ENCODE measurements at regions not wholly inside any gene's neighbourhood (a gene's known extent, or its start where the extent isn't known, plus 50 kb on each side); places are given as distances from the start of the nearest gene placed in this dataset.
"Not testable (repeated sequence)": the region's sequence is repeated elsewhere in the genome, so short reads cannot be mapped to it uniquely, and the experiment has no call there.

DNA sequence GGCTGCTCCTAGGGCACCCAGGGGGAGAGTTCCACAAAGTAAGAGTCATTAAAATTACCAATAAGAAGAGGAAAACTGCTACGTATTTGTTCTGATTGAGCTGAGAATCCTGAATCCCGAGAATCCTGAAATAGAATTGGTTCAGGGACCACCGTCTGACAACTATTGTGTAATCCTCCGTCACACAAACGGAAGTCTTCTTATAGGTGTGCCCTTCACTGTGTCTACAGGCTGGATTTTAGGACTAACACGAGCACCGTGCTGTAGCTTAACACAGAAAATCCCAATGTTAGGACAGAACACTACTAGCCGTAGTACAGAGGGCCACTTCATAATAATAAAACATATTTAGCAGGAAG is 50.6 kb upstream of the RNF182 start:
- no peak for DNase-seq
- intact Hi-C loops (cut with DNase I) = loop anchor here in 1 of 2 donors (10.0 kb wide), 1 partner anchor 79 kb away; no protein-coding TSS in a partner anchor
- ATAC-seq = no peak

DNA sequence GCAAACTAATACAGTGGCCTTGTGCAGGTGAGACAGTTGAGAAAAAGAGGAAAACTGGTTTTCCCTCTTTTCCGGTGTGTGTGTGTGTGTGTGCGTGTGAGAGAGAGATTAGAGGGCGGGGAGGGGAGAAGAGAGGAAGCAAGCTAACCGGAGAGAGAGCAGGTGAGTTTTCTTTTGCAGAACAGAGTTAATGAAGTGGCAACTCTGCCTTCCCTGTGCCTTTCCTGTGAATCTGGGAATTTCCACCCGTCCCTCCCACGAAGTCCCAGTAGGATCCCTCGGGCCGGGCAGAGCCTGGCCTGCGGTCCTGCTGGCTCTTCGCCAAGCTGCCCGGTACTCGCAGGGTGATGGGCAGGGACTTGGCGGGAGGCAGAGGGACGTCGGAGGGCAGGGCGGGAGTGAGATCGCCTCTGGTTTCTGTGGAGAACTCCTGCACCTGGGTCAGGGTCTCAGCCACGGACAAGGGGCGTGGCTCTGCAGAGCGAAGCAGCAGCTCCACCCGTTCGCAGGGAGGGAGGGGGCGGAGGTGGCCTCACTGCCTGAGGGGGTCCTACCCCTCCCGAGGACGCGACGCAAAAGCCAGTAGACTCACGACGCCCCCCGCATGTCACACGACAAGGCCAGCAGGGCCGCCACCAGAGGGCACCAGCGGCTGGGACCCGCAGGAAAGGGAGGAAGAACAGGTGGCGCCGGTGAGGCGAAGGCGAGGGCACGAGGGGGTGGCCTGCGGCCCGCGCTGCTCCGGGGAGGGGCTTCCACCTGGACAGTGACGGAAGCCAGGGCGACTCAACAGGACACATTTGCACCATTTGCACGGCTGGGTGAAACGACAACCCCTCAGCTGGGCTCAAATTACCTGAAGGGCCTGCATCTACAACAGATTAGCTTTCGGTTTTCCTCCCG is 51.2 kb upstream of the RNF182 start:
- intact Hi-C loops (cut with DNase I) = loop anchor here in 1 of 2 donors (10.0 kb wide), 1 partner anchor 79 kb away; no protein-coding TSS in a partner anchor
- DNase-seq = peak; percentile 58

GRCh38 chr6:13872681-13873080 is 52.1 kb upstream of the RNF182 start:
- ATAC-seq = peak in 1 of 2 donors; percentile 55
- no peak for DNase-seq
- intact Hi-C loops (cut with DNase I) = loop anchor here in 1 of 2 donors (10.0 kb wide), 1 partner anchor 78 kb away; no protein-coding TSS in a partner anchor

More for the DNA sequence above, 51.2 kb upstream of the RNF182 start:
- peak; percentile 67 to 82 for ATAC-seq

- intact Hi-C loops (cut with DNase I) = loop anchor here in 1 of 2 donors (10.0 kb wide), 1 partner anchor 77 kb away; no protein-coding TSS in a partner anchor
Measured at GRCh38 chr6:13872006-13872405, 52.7 kb upstream of the RNF182 start.

GRCh38 chr6:13870214-13870830 is 54.4 kb upstream of the RNF182 start:
- intact Hi-C loops (cut with DNase I) = loop anchor here in 1 of 2 donors (10.0 kb wide), 1 partner anchor 76 kb away; no protein-coding TSS in a partner anchor
- ATAC-seq = peak in 1 of 2 donors; percentile 63

More at GRCh38 chr6:13872006-13872405, 52.7 kb upstream of the RNF182 start:
- not testable (repeated sequence) for ATAC-seq, DNase-seq

DNA sequence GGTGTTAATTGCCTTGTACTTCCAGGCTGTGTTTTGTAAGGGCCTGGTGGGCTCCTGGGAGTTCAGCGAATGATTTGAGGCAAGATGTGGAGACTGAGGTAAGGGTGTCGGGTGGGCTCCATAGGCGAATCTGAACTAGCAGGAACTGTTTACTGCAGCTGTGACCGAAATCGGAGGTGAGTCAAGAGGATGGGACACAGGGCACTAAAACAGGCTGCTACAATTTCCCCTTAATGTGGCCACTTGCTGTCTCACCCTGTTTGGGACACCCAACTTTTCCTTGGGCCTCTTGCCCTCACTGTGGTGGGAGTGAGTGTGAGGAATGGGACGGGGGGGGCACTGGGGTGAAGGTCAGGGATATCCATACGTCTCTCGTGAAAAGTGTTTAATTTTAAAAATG is 53.9 kb upstream of the MCUR1 start:
- intact Hi-C loops (cut with DNase I) = no loop called here
- DNase-seq = no peak
- ATAC-seq = no peak

More at GRCh38 chr6:13870214-13870830, 54.4 kb upstream of the RNF182 start:
- no peak for DNase-seq

GRCh38 chr6:13866301-13866700 is 51.9 kb upstream of the MCUR1 start:
- ATAC-seq (no peak), DNase-seq (no peak)
- intact Hi-C loops (cut with DNase I) = no loop called here

DNA sequence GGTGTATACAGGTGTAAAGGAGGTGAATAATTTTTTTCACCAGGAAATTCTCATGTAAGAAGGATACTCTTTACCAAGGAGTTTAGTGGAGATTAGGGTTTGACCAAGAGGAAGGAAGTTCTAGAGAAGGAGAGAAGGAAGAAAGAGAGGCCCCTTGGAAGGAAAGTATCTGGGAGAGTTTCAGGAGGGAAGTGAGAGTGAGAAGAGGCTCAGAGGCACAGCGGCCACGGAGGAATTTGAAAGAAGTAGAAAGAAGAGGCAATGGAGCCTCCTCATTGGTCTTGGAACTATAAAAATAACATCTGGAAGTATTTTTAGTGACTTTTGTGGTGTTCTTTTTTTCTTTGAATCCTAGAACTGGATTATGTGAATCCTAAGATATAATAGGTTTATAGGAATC is 50.8 kb upstream of the MCUR1 start:
- intact Hi-C loops (cut with DNase I) = no loop called here
- ATAC-seq (no peak), DNase-seq (no peak)

DNA sequence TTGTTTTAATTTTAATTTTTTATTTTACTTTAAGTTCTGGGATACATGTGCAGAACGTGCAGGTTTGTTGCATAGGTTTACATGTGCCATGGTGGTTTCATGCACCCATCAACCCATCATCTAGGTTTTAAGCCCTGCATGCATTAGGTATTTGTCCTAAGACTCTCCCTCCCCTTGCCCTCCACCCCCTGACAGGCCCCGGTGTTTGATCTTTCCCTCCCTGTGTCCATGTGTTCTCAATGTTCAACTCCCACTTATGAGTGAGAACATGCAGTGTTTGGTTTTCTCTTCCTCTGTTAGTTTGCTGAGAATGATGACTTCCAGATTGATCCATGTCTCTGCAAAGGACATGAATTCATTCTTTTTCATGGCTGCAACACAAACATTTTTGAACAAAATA is 50.3 kb upstream of the MCUR1 start:
- intact Hi-C loops (cut with DNase I); DNase-seq; ATAC-seq: not testable (repeated sequence)

All from left cardiac atrium (tissue), 4 donors.